IMR-90 (cell line): ENCODE measurements at regions not wholly inside any gene's neighbourhood (a gene's known extent, or its start where the extent isn't known, plus 50 kb on each side); places are given as distances from the start of the nearest gene placed in this dataset.

Experiments
- BHLHE40 ChIP-seq: fragments of 150-350 bp; IDR thresholded peaks from 2 replicates; pipeline ENCODE4 v1.6.1; 2016; ENCODE audit warnings: mild to moderate bottlenecking, low read depth, low read length
- CTCF ChIP-seq: conservative IDR thresholded peaks from 2 replicates; pipeline ENCODE4 v1.5.1; 2012; ENCODE audit warnings: mild to moderate bottlenecking, low read depth, low read length, improper control_type of control experiment
- FOS ChIP-seq: fragments of 150-350 bp; IDR thresholded peaks from 2 replicates; pipeline ENCODE4 v1.6.1; 2016; ENCODE audit warnings: low read depth, low read length
- MAZ ChIP-seq: IDR thresholded peaks from 2 replicates; pipeline ENCODE4 v1.6.1; 2012; ENCODE audit warnings: low read depth, mild to moderate bottlenecking, low read length, improper control_type of control experiment, moderate library complexity, borderline replicate concordance
- POLR2A ChIP-seq: IDR thresholded peaks from 2 replicates; pipeline ENCODE4 v1.6.1; 2012; ENCODE audit warnings: mild to moderate bottlenecking, low read depth, low read length
- RAD21 ChIP-seq: IDR thresholded peaks from 2 replicates; pipeline ENCODE4 v1.6.1; 2012; ENCODE audit warnings: low read length, improper control_type of control experiment
- RCOR1 ChIP-seq: IDR thresholded peaks from 2 replicates; pipeline ENCODE4 v1.6.1; 2012; ENCODE audit warnings: mild to moderate bottlenecking, low read length, improper control_type of control experiment; ENCODE audit not compliant: insufficient replicate concordance
- RFX5 ChIP-seq: IDR thresholded peaks from 2 replicates; pipeline ENCODE4 v1.8.0; 2012; ENCODE audit warnings: low read depth, mild to moderate bottlenecking, low read length, moderate library complexity
- SMC3 ChIP-seq: fragments of 150-350 bp; IDR thresholded peaks from 2 replicates; pipeline ENCODE4 v1.6.1; 2016; ENCODE audit warnings: low read depth, mild to moderate bottlenecking, antibody characterized with exemption, low read length, moderate library complexity

DNA sequence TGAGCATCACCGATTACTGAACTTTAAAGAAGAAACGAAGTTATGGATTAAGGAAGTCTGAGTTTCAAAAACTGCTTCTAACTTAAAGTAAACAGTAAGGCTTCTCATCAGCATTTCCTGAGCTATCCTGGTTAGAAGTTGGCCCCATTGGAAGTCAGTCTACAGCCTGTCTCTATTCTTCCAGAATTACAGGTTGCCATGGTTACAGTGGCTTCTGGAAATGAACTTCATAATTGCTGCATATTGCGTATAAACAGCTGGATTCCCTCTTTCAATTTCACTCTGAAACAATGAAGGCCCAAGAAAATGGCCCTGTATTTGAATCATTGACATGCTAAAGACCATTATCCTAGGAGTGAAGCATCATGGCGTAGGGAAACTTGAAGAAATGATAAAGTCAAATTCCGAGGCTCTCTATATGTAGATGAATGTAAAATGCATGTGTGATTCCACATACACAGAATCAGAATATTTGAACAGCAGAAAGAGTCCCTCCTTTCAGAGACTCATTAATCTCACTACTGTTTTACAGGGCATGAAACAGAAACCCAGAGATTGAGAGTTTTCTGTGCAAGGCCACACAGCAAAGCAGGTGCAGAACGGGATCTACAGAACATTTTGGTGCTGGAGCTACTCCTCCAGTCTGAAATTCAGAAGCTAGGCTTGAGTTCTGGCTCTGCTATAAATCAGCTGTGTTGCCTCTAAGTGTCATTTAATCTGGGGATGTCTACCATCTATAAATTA lies 856.4 kb upstream of the CELF4 start:
- TF ChIP-seq RFX5 (no peak), CTCF (no peak), POLR2A (no peak), SMC3 (no peak), FOS (no peak), RAD21 (no peak), RCOR1 (no peak), BHLHE40 (no peak), MAZ (no peak)
